PC-9 (cell line): ENCODE measurements at regions not wholly inside any gene's neighbourhood (a gene's known extent, or its start where the extent isn't known, plus 50 kb on each side); places are given as distances from the start of the nearest gene placed in this dataset.

Experiments used
- EZH2 ChIP-seq: fragments of 200-600 bp; sonication (generic); IDR thresholded peaks from 2 replicates; pipeline ENCODE4 v1.8.0; 2017; ENCODE audit warnings: antibody characterized with exemption, low read depth
- TF ChIP-seq, protein P1 (sequence below): fragments of 200-600 bp; sonication (generic); conservative IDR thresholded peaks from 2 replicates; pipeline ENCODE4 v1.6.1; 2017; ENCODE audit warnings: mixed run types, antibody characterized with exemption, mild to moderate bottlenecking, moderate library complexity

- TF ChIP-seq, protein P1, sequence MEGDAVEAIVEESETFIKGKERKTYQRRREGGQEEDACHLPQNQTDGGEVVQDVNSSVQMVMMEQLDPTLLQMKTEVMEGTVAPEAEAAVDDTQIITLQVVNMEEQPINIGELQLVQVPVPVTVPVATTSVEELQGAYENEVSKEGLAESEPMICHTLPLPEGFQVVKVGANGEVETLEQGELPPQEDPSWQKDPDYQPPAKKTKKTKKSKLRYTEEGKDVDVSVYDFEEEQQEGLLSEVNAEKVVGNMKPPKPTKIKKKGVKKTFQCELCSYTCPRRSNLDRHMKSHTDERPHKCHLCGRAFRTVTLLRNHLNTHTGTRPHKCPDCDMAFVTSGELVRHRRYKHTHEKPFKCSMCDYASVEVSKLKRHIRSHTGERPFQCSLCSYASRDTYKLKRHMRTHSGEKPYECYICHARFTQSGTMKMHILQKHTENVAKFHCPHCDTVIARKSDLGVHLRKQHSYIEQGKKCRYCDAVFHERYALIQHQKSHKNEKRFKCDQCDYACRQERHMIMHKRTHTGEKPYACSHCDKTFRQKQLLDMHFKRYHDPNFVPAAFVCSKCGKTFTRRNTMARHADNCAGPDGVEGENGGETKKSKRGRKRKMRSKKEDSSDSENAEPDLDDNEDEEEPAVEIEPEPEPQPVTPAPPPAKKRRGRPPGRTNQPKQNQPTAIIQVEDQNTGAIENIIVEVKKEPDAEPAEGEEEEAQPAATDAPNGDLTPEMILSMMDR: no peak
- no peak for TF ChIP-seq EZH2
Measured at GRCh38 chr2:20914771-20915170, 91.9 kb upstream of the LDAH start.
